CD14-positive monocyte (primary cell): ENCODE measurements at regions not wholly inside any gene's neighbourhood (a gene's known extent, or its start where the extent isn't known, plus 50 kb on each side); places are given as distances from the start of the nearest gene placed in this dataset.

Experiments used
- DNase-seq, 3 donors: peaks; one replicate each; pipeline ENCODE4 v3.0.0-alpha.2; 2011 to 2022
- H2AFZ ChIP-seq: 2 replicates; pipeline ENCODE4 v1.6.0; 2012; ENCODE audit warnings: mild to moderate bottlenecking, low read depth, low read length, inconsistent platforms; ENCODE audit not compliant: insufficient read depth, poor library complexity, severe bottlenecking
- H3K27ac ChIP-seq, 2 donors: 1 replicate in 1 of 2; 2 replicates in 1 of 2; pipeline ENCODE4 v1.5.1; 2012 to 2013; ENCODE audit warnings: low read length in 2 of 2, control low read depth in 1 of 2, inconsistent platforms in 1 of 2, low read depth in 1 of 2, mild to moderate bottlenecking in 1 of 2
- H3K27me3 ChIP-seq, 2 donors: one replicate each; pipeline versions ENCODE4 v1.6.0 to v1.6.1; 2011 to 2013; ENCODE audit warnings: low read length in 2 of 2; ENCODE audit not compliant: control insufficient read depth in 2 of 2, insufficient read depth in 2 of 2
- H3K36me3 ChIP-seq, 2 donors: replicated peaks in 1 of 2; 1 replicate in 1 of 2; 2 replicates in 1 of 2; pipeline versions ENCODE4 v1.5.1 to v1.6.1; 2012 to 2013; ENCODE audit warnings: low read length in 2 of 2, control low read depth in 1 of 2, inconsistent platforms in 1 of 2, mild to moderate bottlenecking in 1 of 2; ENCODE audit not compliant: insufficient read depth in 2 of 2, control insufficient read depth in 1 of 2
- H3K4me1 ChIP-seq, 2 donors: 1 replicate in 1 of 2; 2 replicates in 1 of 2; pipeline versions ENCODE4 v1.5.1 to v1.6.1; 2012 to 2013; ENCODE audit warnings: low read length in 2 of 2, control low read depth in 1 of 2, inconsistent platforms in 1 of 2, mild to moderate bottlenecking in 1 of 2, moderate library complexity in 1 of 2; ENCODE audit not compliant: insufficient read depth in 2 of 2, control insufficient read depth in 1 of 2
- H3K4me2 ChIP-seq: replicated peaks from 2 replicates; pipeline ENCODE3; 2012; ENCODE audit warnings: low read length, moderate library complexity, mild to moderate bottlenecking; ENCODE audit not compliant: poor library complexity, severe bottlenecking; ENCODE audit errors: extremely low read depth
- H3K4me3 ChIP-seq, 3 experiments: fragments of 200-600 bp in 1 of 3; sonication (generic) in 1 of 3; replicated peaks in 1 of 3; 1 replicate in 2 of 3; 2 replicates in 1 of 3; pipeline ENCODE4 v1.5.1; 2011 to 2013; ENCODE audit warnings: low read length in 3 of 3, mild to moderate bottlenecking in 3 of 3, control low read depth in 2 of 3, low read depth in 2 of 3, inconsistent platforms in 1 of 3, moderate library complexity in 1 of 3
- H3K79me2 ChIP-seq: 2 replicates; pipeline ENCODE4 v1.6.0; 2012; ENCODE audit warnings: mild to moderate bottlenecking, control low read depth, inconsistent platforms, low read length, moderate library complexity; ENCODE audit not compliant: insufficient read depth
- H3K9ac ChIP-seq: 2 replicates; pipeline ENCODE4 v1.6.0; 2017; ENCODE audit warnings: low read length, mild to moderate bottlenecking; ENCODE audit not compliant: insufficient read depth, poor library complexity, severe bottlenecking
- H3K9me3 ChIP-seq, 2 donors: replicated peaks in 1 of 2; 1 replicate in 1 of 2; 2 replicates in 1 of 2; pipeline versions ENCODE4 v1.5.1 to v1.6.1; 2012 to 2013; ENCODE audit warnings: low read length in 2 of 2, control low read depth in 1 of 2; ENCODE audit not compliant: control insufficient read depth in 1 of 2, insufficient read depth in 1 of 2
- H4K20me1 ChIP-seq: 2 replicates; pipeline ENCODE4 v1.6.0; 2012; ENCODE audit warnings: mild to moderate bottlenecking, low read length, control low read depth, moderate library complexity; ENCODE audit not compliant: insufficient read depth
- H3K27ac Mint-ChIP-seq, 7 donors: one replicate each; pipeline ENCODE4 v1.8.0; 2020; ENCODE audit warnings: mild to moderate bottlenecking in 7 of 7, mixed read lengths in 7 of 7, moderate library complexity in 6 of 7, inconsistent platforms in 2 of 7
- H3K27me3 Mint-ChIP-seq, 3 donors: one replicate each; pipeline ENCODE4 v1.8.0; 2021 to 2022; ENCODE audit warnings: low read depth in 3 of 3, mild to moderate bottlenecking in 3 of 3, mixed read lengths in 3 of 3, moderate library complexity in 3 of 3, inconsistent platforms in 1 of 3
- H3K36me3 Mint-ChIP-seq, 2 donors: one replicate each; pipeline ENCODE4 v1.8.0; 2020; ENCODE audit warnings: mixed read lengths in 2 of 2, inconsistent platforms in 1 of 2, mild to moderate bottlenecking in 1 of 2
- H3K4me1 Mint-ChIP-seq: one replicate; pipeline ENCODE4 v1.8.0; 2020; ENCODE audit warnings: mild to moderate bottlenecking, mixed read lengths
- H3K4me3 Mint-ChIP-seq, 2 donors: one replicate each; pipeline ENCODE4 v1.8.0; 2020; ENCODE audit warnings: mild to moderate bottlenecking in 2 of 2, mixed read lengths in 2 of 2, moderate library complexity in 1 of 2
- H3K9me3 Mint-ChIP-seq, 7 donors: one replicate each; pipeline ENCODE4 v1.8.0; 2020 to 2022; ENCODE audit warnings: mixed read lengths in 7 of 7, mild to moderate bottlenecking in 6 of 7, moderate library complexity in 6 of 7, inconsistent platforms in 2 of 7
- CTCF ChIP-seq: fragments of 200-600 bp; IDR thresholded peaks from one replicate; pipeline ENCODE4 v1.8.0; 2022; ENCODE audit warnings: antibody characterized with exemption, mild to moderate bottlenecking
- WGBS: methylation state at CpG from one replicate; pipeline ENCODE4 v1.1.5; 2013; ENCODE audit warnings: missing lambda C conversion rate; ENCODE audit not compliant: insufficient coverage; 5-methylcytosine and 5-hydroxymethylcytosine counted together
- intact Hi-C, 2 donors: fragments of 100-400 bp; cut with micrococcal nuclease; formaldehyde crosslinking; loops; one replicate each; pipeline versions ENCODE4 v1.15.0 to v1.15.1; 2023

DNA sequence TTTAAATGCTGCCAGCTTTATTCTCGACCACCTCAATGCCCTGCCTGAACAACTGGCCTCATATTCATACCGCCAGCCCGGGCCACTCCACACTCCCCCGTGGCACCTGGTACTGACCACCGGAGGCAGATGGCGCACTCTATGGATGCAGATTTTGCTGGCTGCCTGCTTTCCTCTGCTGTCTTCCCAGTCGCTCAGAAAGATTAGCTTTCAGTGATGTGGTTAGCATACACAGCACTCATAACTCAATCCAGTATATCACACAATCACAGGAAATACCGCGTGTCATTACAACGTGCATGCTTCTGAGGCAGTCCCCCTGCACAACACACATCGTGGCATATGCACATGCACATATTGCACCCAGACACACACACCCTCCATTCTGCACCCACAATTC lies 147.2 kb upstream of the BCOR start:
- DNase-seq, result no peak
- TF ChIP-seq CTCF, result no peak
- H3K4me3 Mint-ChIP-seq, result no peak overlapping the region
- peaks cover 13% of the 10 kb centered on the region for H3K4me1 Mint-ChIP-seq
- Histone ChIP-seq H3K4me1 (no peaks in the 10 kb centered on the region), H3K79me2 (no peaks in the 10 kb centered on the region), H3K36me3 (no peaks in the 10 kb centered on the region), H3K27me3 (no peaks in the 10 kb centered on the region), H4K20me1 (no peaks in the 10 kb centered on the region), H3K4me3 (no peak overlapping the region), H3K9ac (no peak overlapping the region), H3K4me2 (no peak overlapping the region), H3K9me3 (no peaks in the 10 kb centered on the region), H3K27ac (no peak overlapping the region), H2AFZ (no peak overlapping the region)
- no CpG with 5 or more reads among the region's 11 CpGs for WGBS
- no peaks in the 10 kb centered on the region for H3K36me3 Mint-ChIP-seq
- peaks cover 0 to 11% (median 3%) of the 10 kb centered on the region in 3 donors for H3K27me3 Mint-ChIP-seq
- H3K9me3 Mint-ChIP-seq, result peaks cover 0 to 3% (median 0%) of the 10 kb centered on the region in 7 donors
- intact Hi-C loops, result no loop called here
- no peak overlapping the region for H3K27ac Mint-ChIP-seq

DNA sequence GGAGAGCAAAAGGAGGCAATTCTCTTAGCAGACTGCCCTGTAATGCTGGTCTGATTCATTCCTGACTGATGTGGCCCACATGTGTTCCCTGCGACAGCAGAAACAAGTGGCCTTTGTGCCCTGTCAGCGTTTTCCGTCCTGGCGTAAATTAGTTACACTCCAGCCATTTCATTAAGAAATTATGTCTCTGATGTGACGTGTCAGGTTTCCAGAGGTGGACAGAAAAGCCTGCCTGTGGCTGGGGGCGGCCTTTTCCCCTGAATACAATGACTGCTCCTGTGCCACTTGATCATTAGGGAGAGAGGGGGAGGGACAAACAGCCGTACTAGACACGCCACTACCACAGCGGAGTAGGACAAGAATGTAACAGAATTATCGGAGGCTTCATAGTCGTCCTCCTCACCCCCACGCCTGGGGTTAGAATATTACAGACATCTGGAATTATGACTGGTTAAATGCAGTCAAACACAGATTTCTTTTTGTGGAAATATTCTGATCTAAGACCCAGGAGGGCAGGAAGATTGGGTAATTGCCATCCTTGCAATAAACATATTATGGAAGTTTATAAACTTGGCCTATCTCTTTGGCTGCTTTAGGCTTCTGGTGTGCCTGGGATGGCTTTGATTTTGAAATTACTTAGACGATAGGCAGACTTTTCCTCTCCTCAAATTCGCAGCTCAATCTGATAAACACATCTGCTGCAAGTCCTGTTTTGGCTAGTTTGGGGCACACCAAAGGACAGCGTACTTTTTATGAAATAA lies 146.2 kb upstream of the BCOR start:
- TF ChIP-seq CTCF, result no peak
- H3K9me3 Mint-ChIP-seq, result peaks cover 0 to 3% (median 0%) of the 10 kb centered on the region in 7 donors
- H3K9me3 ChIP-seq, result no peaks in the 10 kb centered on the region
- DNase-seq, result no peak
- no peaks in the 10 kb centered on the region for H3K36me3 Mint-ChIP-seq
- H3K79me2 ChIP-seq, result no peaks in the 10 kb centered on the region
- no peak overlapping the region for H3K4me3 ChIP-seq
- H3K4me2 ChIP-seq, result no peak overlapping the region
- H3K4me3 Mint-ChIP-seq, result no peak overlapping the region
- H2AFZ ChIP-seq, result no peak overlapping the region
- H4K20me1 ChIP-seq, result no peaks in the 10 kb centered on the region
- H3K27me3 ChIP-seq, result no peaks in the 10 kb centered on the region
- no peak overlapping the region for H3K9ac ChIP-seq
- no peaks in the 10 kb centered on the region for H3K4me1 ChIP-seq
- peaks cover 13% of the 10 kb centered on the region for H3K4me1 Mint-ChIP-seq
- H3K27ac Mint-ChIP-seq, result no peak overlapping the region
- intact Hi-C loops, result no loop called here
- H3K27me3 Mint-ChIP-seq, result peaks cover 0 to 11% (median 5%) of the 10 kb centered on the region in 3 donors
- no CpG with 5 or more reads among the region's 15 CpGs for WGBS
- H3K27ac ChIP-seq, result no peak overlapping the region
- no peaks in the 10 kb centered on the region for H3K36me3 ChIP-seq
